OCI-LY3 (cell line): ENCODE measurements at regions not wholly inside any gene's neighbourhood (a gene's known extent, or its start where the extent isn't known, plus 50 kb on each side); places are given as distances from the start of the nearest gene placed in this dataset.

Experiments used
- H2AFZ ChIP-seq: fragments of 200-600, 300-600 bp; shearing (Covaris generic); 2 replicates; pipeline ENCODE4 v1.6.0; 2014; ENCODE audit warnings: antibody characterized with exemption, low read depth, low read length
- H3K27ac ChIP-seq: fragments of 200-600, 300-600 bp; sonication (generic); 2 replicates; pipeline ENCODE4 v1.5.1; 2014; ENCODE audit warnings: mild to moderate bottlenecking, low read length, moderate library complexity, mixed read lengths
- H3K27me3 ChIP-seq: fragments of 200-600, 300-600 bp; sonication (generic); 2 replicates; pipeline ENCODE4 v1.6.1; 2014; ENCODE audit warnings: low read depth, low read length, mixed read lengths
- H3K36me3 ChIP-seq: fragments of 200-600, 300-600 bp; sonication (generic); replicated peaks from 2 replicates; pipeline ENCODE3; 2014; ENCODE audit warnings: low read depth, low read length, mixed read lengths
- H3K4me1 ChIP-seq: fragments of 300-600, 200-600 bp; sonication (generic); 2 replicates; pipeline ENCODE4 v1.6.1; 2014; ENCODE audit warnings: low read length, mixed read lengths
- H3K4me2 ChIP-seq: fragments of 200-600, 300-600 bp; sonication (generic); 2 replicates; pipeline ENCODE4 v1.6.1; 2014; ENCODE audit warnings: low read length, mixed read lengths
- H3K4me3 ChIP-seq: fragments of 300-600, 200-600 bp; sonication (generic); 2 replicates; pipeline ENCODE4 v1.5.1; 2014; ENCODE audit warnings: antibody characterized with exemption, mild to moderate bottlenecking, low read length, moderate library complexity
- H3K79me2 ChIP-seq: fragments of 300-600, 200-600 bp; shearing (Covaris generic); 2 replicates; pipeline ENCODE4 v1.6.1; 2014; ENCODE audit warnings: mild to moderate bottlenecking, low read length, mixed read lengths
- H3K9ac ChIP-seq: fragments of 300-600, 200-600 bp; shearing (Covaris generic); 2 replicates; pipeline ENCODE4 v1.6.0; 2014; ENCODE audit warnings: mild to moderate bottlenecking, low read length, moderate library complexity
- H3K9me3 ChIP-seq: fragments of 200-600, 300-600 bp; shearing (Covaris generic); 2 replicates; pipeline ENCODE4 v1.6.1; 2014; ENCODE audit warnings: low read length, mixed read lengths; ENCODE audit not compliant: insufficient read depth
- H4K20me1 ChIP-seq: fragments of 200-600, 300-600 bp; sonication (generic); 2 replicates; pipeline ENCODE4 v1.6.1; 2016; ENCODE audit warnings: low read length, mixed read lengths; ENCODE audit not compliant: insufficient read depth
- EZH2phosphoT487 ChIP-seq: fragments of 200-600 bp; shearing (Covaris generic); IDR thresholded peaks from 2 replicates; pipeline ENCODE4 v1.6.1; 2018; ENCODE audit warnings: antibody characterized with exemption, mixed run types, low read depth
- TF ChIP-seq, protein P1 (sequence below): fragments of 200-600, 300-600 bp; sonication (generic); IDR thresholded peaks from 2 replicates; pipeline ENCODE4 v1.5.1; 2014; ENCODE audit warnings: antibody characterized with exemption, low read length, low read depth

DNA sequence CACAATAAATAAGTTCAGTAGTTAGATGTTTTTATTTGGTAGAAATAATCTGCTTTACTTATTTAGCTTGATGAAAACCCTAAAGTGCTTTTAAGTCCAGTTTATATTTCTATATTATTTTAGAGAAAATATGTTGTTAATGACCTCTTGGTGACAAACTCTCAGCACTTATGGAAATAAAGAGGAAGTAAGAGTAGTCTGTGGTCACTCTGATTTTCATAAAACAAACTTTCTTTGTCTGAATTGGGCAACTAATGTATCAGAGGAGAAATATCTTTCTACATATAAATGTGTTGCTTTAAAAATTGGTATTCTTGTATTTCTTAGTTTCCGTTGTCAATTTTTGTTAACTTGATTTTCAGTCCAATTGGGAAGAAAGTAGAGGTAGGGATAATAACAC, 878.9 kb upstream of the SEL1L start:
- H3K27ac ChIP-seq, result no peak overlapping the region
- H3K9me3 ChIP-seq, result no peaks in the 10 kb centered on the region
- H3K27me3 ChIP-seq, result no peaks in the 10 kb centered on the region
- no peaks in the 10 kb centered on the region; the same call in 1 of the 2 replicates for H3K4me1 ChIP-seq
- no peaks in the 10 kb centered on the region for H3K79me2 ChIP-seq
- no peaks in the 10 kb centered on the region for H4K20me1 ChIP-seq
- H3K9ac ChIP-seq, result no peak overlapping the region
- TF ChIP-seq, protein P1, sequence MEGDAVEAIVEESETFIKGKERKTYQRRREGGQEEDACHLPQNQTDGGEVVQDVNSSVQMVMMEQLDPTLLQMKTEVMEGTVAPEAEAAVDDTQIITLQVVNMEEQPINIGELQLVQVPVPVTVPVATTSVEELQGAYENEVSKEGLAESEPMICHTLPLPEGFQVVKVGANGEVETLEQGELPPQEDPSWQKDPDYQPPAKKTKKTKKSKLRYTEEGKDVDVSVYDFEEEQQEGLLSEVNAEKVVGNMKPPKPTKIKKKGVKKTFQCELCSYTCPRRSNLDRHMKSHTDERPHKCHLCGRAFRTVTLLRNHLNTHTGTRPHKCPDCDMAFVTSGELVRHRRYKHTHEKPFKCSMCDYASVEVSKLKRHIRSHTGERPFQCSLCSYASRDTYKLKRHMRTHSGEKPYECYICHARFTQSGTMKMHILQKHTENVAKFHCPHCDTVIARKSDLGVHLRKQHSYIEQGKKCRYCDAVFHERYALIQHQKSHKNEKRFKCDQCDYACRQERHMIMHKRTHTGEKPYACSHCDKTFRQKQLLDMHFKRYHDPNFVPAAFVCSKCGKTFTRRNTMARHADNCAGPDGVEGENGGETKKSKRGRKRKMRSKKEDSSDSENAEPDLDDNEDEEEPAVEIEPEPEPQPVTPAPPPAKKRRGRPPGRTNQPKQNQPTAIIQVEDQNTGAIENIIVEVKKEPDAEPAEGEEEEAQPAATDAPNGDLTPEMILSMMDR, result no peak
- TF ChIP-seq EZH2phosphoT487, result no peak
- no peak overlapping the region for H2AFZ ChIP-seq
- H3K36me3 ChIP-seq, result no peaks in the 10 kb centered on the region
- no peak overlapping the region for H3K4me2 ChIP-seq
- no peak overlapping the region for H3K4me3 ChIP-seq

DNA sequence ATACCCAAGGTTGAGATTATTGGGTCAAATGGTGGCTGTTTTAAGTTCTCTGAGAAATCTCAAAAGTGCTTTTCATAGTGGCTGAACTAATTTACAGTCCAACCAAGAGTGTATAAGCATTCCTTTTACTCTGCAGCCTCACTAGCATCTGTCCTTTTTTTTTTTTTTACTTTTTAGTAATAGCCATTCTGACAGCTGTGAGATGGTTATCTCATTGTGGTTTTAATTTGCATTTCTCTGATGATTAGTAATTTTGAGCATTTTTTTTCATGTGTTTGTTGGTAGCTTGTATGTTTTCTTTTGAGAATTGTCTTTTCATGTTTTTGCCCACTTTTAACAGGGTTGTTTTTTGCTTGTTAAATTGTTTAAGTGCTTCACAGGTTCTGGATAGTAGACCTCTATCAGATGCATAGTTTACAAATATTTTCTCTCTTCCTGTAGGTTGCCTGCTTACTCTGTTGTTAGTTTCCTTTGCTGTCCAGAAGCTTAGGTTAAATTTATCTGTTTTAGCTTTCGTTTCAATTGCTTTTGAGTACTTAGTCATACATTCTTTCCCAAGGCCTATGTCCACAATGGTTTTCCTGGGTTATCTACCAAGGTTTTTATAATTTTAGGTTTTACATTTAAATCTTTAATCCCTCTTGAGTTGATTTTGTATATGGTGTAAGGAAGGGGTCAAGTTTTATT, 881.3 kb upstream of the SEL1L start:
- Histone ChIP-seq H3K9ac (no peak overlapping the region), H3K27me3 (no peaks in the 10 kb centered on the region), H4K20me1 (no peaks in the 10 kb centered on the region), H2AFZ (no peak overlapping the region), H3K27ac (no peak overlapping the region), H3K79me2 (no peaks in the 10 kb centered on the region), H3K4me1 (no peaks in the 10 kb centered on the region; the same call in 1 of the 2 replicates), H3K9me3 (no peaks in the 10 kb centered on the region), H3K4me3 (no peak overlapping the region), H3K4me2 (no peak overlapping the region), H3K36me3 (no peaks in the 10 kb centered on the region)
- TF ChIP-seq EZH2phosphoT487, result no peak
- TF ChIP-seq, protein P1, result no peak

DNA sequence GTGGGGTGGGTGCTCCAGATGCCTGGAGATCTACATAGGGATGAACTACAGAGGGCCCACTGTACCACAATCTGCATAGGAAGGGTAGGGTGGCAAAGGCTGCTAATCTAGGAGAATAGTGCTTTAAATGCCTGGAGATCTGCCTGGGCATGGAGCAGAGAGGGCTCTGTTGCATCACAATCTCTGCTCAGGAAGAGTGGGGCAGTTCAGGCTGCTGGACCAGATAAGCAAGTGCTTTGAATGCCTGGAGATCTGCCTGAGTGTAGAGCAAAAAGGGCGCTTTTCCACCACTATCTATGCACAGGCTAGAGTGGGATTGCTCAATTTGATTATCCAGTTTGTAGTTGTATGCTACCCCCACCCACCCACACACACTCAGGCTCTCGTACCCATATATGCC, 886.3 kb upstream of the SEL1L start:
- Histone ChIP-seq H3K4me1 (no peaks in the 10 kb centered on the region), H3K9me3 (no peaks in the 10 kb centered on the region), H3K4me2 (no peak overlapping the region), H3K27me3 (no peaks in the 10 kb centered on the region), H3K27ac (no peak overlapping the region), H4K20me1 (no peaks in the 10 kb centered on the region), H3K79me2 (no peaks in the 10 kb centered on the region), H2AFZ (no peak overlapping the region), H3K9ac (no peak overlapping the region), H3K4me3 (no peak overlapping the region), H3K36me3 (no peaks in the 10 kb centered on the region)
- TF ChIP-seq, protein P1, result no peak
- no peak for TF ChIP-seq EZH2phosphoT487

DNA sequence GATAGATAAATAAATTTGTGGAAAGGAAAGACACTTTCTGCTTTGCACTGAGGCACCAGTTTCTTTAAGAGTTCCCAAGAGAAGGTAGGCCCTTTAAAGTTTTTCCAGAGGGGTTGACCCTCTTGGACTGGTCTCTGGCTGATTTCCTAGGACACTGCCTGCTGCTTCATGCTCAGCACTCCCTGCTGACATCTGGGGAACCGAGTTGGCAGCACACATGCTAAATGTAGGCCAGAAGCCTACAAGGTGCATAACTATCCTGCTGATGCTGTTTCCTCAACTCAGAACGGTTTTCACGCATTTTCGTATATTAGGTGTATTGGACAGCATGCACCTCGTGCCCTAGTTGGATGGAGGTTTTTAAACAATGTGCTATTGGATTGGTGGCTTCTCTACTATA, 887.2 kb upstream of the SEL1L start:
- Histone ChIP-seq H3K27ac (no peak overlapping the region), H3K4me2 (no peak overlapping the region), H3K4me3 (no peak overlapping the region), H3K9me3 (no peaks in the 10 kb centered on the region), H3K27me3 (no peaks in the 10 kb centered on the region), H3K9ac (no peak overlapping the region), H3K4me1 (no peaks in the 10 kb centered on the region), H4K20me1 (no peaks in the 10 kb centered on the region), H3K79me2 (no peaks in the 10 kb centered on the region), H2AFZ (no peak overlapping the region), H3K36me3 (no peaks in the 10 kb centered on the region)
- TF ChIP-seq EZH2phosphoT487, result no peak
- TF ChIP-seq, protein P1, result no peak
